ENCODE measurements at regions not wholly inside any gene's neighbourhood (a gene's known extent, or its start where the extent isn't known, plus 50 kb on each side); places are given as distances from the start of the nearest gene placed in this dataset.

DNA sequence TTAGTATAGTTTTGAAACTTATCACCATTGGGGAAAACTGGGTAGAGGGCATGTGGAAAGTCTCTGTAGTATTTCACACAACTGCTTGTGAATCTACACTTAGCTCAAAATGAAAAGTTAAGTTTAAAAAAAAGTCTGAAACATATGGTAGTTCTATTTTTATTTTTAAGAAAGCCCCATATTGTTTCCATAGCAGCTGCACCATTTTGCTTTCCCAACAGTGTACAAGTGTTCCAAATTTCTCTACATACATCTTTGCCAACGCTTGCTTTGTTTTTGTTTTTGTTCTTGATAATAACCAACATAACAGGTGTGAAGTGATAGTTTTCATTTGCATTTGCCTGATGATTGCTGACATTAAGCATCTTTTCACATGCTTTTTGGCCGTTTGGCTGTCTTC is 445.2 kb downstream of the FAM181B start:
- TF ChIP-seq BHLHE40 (IDR thresholded peaks at IDR 0.05; ENCODE audit: borderline replicate concordance): no peak
- TF ChIP-seq FOXK2 (IDR thresholded peaks at IDR 0.05): no peak
